Epithelial cell of proximal tubule (primary cell): ENCODE measurements at regions not wholly inside any gene's neighbourhood (a gene's known extent, or its start where the extent isn't known, plus 50 kb on each side); places are given as distances from the start of the nearest gene placed in this dataset.

Experiments used
- DNase-seq: peaks from one replicate; pipeline ENCODE4 v3.0.0-alpha.2; 2011; ENCODE audit warnings: low read depth
- H3K4me3 ChIP-seq: 2 replicates; pipeline ENCODE4 v1.5.1; 2011; ENCODE audit warnings: low read depth, mild to moderate bottlenecking, low read length
- TF ChIP-seq, protein P1 (sequence below): conservative IDR thresholded peaks from 2 replicates; pipeline ENCODE4 v1.5.1; 2012; ENCODE audit warnings: low read depth, mild to moderate bottlenecking, low read length

DNA sequence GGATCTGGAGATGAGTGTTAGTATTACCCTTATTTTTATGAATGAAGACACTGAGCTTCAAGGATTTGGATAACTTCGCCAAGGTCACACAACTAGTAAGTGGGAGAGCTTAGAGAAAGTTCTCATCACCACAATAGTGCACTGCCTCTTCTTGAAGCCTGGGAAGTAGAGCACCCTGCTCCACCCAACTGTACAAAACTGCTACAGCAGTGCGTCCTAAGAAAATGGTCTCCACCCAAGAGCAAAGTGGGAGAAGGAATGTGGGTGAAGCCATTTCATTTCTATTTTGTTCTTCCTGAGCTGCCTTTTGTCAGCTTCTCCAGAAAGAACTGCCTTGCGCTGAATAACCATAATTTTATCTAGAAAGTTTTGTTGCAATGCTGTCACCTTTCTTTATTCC, 403.9 kb upstream of the FAT3 start:
- DNase-seq: no peak

DNA sequence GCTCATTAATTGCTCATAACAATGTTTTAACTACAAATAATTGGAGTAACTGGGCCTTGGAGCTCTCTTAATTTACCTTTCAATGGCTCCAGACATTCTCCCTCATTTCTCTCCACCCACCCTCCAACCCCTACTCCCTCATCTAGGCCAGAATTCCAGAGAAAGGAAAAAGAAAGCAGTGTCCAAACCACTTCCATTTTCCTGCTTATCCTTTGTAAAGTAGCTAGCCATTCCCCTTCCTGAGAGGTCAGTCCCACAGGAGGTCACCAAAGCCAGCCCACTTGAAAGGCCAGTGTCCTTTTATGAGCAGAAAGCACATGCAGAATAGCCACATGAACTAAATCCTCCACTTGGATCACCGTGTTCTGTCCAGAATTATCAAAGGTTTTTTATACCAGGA, 404.8 kb upstream of the FAT3 start:
- H3K4me3 ChIP-seq: no peak overlapping the region
- TF ChIP-seq, protein P1, sequence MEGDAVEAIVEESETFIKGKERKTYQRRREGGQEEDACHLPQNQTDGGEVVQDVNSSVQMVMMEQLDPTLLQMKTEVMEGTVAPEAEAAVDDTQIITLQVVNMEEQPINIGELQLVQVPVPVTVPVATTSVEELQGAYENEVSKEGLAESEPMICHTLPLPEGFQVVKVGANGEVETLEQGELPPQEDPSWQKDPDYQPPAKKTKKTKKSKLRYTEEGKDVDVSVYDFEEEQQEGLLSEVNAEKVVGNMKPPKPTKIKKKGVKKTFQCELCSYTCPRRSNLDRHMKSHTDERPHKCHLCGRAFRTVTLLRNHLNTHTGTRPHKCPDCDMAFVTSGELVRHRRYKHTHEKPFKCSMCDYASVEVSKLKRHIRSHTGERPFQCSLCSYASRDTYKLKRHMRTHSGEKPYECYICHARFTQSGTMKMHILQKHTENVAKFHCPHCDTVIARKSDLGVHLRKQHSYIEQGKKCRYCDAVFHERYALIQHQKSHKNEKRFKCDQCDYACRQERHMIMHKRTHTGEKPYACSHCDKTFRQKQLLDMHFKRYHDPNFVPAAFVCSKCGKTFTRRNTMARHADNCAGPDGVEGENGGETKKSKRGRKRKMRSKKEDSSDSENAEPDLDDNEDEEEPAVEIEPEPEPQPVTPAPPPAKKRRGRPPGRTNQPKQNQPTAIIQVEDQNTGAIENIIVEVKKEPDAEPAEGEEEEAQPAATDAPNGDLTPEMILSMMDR: no peak
- DNase-seq: no peak

More for the DNA sequence above, 403.9 kb upstream of the FAT3 start:
- no peak overlapping the region for H3K4me3 ChIP-seq
- TF ChIP-seq, protein P1: no peak

DNA sequence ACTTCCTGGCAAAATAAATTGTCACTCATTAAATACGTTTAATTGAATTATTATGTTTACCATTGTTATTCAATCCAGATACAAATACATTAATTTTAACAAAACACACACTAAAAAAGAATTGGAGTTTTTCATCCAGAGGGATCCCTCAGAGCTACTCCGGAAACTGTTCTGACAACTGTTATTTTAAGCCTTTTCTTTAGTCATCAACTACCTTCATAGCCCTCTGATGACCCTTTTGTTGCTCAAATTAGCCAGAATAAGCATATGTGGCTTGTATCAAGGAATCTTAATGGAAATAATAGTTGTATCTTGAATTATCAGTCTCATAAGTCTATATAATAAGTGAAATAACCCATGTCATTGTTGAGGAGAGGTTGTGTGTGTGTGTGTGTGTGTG, 405.4 kb upstream of the FAT3 start:
- no peak for DNase-seq
- no peak overlapping the region for H3K4me3 ChIP-seq
- TF ChIP-seq, protein P1: no peak

DNA sequence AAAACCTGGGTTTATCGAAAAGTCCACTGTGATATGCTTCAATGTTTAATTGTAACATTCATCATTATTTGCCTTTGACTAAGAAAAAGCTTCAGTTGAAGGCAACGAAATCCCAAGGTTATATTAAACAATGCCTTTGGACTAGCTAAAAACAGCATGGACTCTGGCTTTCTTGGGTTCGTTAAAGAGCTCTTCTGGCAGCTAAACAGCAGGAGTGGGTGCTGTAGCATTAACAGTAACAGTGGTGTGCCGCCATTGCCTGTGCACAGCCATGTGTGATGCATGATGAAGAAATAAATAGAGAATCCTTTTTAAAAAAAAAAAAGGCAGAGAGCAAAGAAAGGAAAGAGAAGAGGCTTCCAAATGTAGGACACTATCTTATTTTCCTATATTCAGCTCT, 406.6 kb upstream of the FAT3 start:
- DNase-seq: no peak
- no peak overlapping the region for H3K4me3 ChIP-seq
- TF ChIP-seq, protein P1: no peak

DNA sequence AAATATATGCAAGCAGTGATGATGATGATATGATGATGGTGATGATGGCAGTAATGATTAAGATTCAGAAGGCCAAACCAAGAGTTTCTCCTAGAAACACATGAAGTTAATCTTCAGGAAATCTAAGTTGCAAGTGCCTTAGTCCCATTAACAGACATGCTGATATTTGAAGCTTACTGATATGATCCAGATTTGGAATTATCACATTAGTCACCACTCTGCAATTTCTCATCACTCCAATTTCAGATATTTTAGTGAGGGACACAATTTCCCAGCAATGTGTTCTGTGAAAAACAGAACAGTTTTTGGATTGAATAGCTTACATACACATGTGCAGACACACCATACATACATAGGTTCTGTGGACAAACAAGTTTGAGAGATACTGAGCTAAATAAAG, 411.4 kb upstream of the FAT3 start:
- DNase-seq: no peak
- TF ChIP-seq, protein P1: no peak
- no peak overlapping the region for H3K4me3 ChIP-seq

DNA sequence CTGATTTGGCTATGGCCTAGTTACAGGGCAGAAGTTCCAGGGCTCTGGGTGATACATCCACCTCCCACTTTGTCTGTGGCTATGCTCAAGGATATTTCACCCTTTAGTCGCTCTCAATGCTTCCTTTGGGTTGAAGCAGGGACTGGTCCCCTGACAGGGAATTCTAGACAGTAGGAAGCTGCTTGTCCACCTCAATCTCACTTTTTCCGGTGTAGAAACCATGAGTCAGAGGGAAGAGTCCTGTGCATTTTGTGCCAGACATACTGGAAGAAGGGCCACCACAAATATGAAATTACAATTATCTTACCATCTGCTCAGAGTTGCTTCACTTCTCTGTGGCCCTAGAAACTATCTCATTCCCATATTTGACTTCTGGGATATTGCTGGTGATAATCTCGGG, 413.7 kb upstream of the FAT3 start:
- no peak for DNase-seq
- TF ChIP-seq, protein P1: no peak
- no peak overlapping the region for H3K4me3 ChIP-seq

DNA sequence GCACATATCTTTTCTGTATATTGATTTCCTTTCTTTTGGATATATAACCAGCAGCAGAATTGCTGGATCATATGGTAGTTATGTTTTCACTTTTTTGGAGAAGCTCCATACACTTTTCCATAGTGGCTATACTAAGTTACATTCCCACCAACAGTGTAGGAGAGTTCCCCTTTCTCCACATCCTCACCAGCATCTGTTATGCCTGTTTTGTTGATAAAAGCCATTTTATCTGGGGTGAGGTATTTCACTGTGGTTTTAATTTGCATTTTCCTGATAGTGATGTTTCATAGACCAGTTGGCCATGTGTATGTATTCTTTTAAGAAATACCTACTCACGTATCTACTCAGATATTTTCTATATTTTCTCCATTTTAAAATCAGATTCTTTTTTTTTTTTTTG, 419.3 kb upstream of the FAT3 start:
- no peak for DNase-seq
- TF ChIP-seq, protein P1: no peak
- H3K4me3 ChIP-seq: no peak overlapping the region
